Adrenal gland (tissue), 7 donors: ENCODE measurements at regions not wholly inside any gene's neighbourhood (a gene's known extent, or its start where the extent isn't known, plus 50 kb on each side); places are given as distances from the start of the nearest gene placed in this dataset.

Source experiments
- DNase-seq, 7 donors: peaks; one replicate each; pipeline ENCODE4 v3.0.0-alpha.2; 2019 to 2020
- H3K27ac ChIP-seq, 5 donors: fragments of 200-600 bp; sonication (generic) in 4 of 5; 1 replicate in 3 of 5; 2 replicates in 2 of 5; pipeline versions ENCODE4 v1.5.1 to v1.8.0; 2016 to 2020; ENCODE audit warnings: mild to moderate bottlenecking in 1 of 5
- H3K27me3 ChIP-seq: fragments of 200-600 bp; 2 replicates; pipeline ENCODE4 v1.8.0; 2021
- H3K36me3 ChIP-seq, 2 donors: fragments of 200-600 bp; replicated peaks in 1 of 2; 1 replicate in 1 of 2; 2 replicates in 1 of 2; pipeline versions ENCODE4 v1.5.1 to v1.8.0; 2018 to 2022
- H3K4me1 ChIP-seq, 2 donors: fragments of 200-600 bp; replicated peaks in 1 of 2; 1 replicate in 1 of 2; 2 replicates in 1 of 2; pipeline versions ENCODE4 v1.5.1 to v1.8.0; 2018 to 2021
- H3K4me3 ChIP-seq, 4 donors: fragments of 200-600 bp; sonication (generic) in 3 of 4; one replicate each; pipeline ENCODE4 v1.5.1; 2016 to 2018
- H3K9me3 ChIP-seq, 3 donors: fragments of 200-600 bp; sonication (generic) in 1 of 3; replicated peaks in 1 of 3; 1 replicate in 2 of 3; 2 replicates in 1 of 3; pipeline versions ENCODE4 v1.5.1 to v1.8.0; 2016 to 2021
- CTCF ChIP-seq, 6 experiments: fragments of 450-650 bp in 4 of 6; fragments of 200-600 bp in 2 of 6; sonication (generic) in 1 of 6; IDR thresholded peaks; 1 replicate in 5 of 6; 2 replicates in 1 of 6; pipeline versions ENCODE4 v1.5.1 to v1.8.0; 2016 to 2021; ENCODE audit warnings: antibody characterized with exemption in 6 of 6, mild to moderate bottlenecking in 2 of 6, moderate library complexity in 1 of 6
- POLR2A ChIP-seq, 2 donors: fragments of 450-650 bp; IDR thresholded peaks; one replicate each; pipeline ENCODE4 v1.6.1; 2017; ENCODE audit warnings: antibody characterized with exemption in 2 of 2, mild to moderate bottlenecking in 2 of 2, moderate library complexity in 1 of 2
- intact Hi-C, 2 donors: fragments of 100-400 bp; cut with DNase I; formaldehyde crosslinking; loops; one replicate each; pipeline versions ENCODE4 v1.14.1 to v1.15.0; 2022 to 2023
- donor health status: DM: yes; HTN: yes; CAD: no.
- donor health status: DM: no; HTN: no; CAD: no.
- donor health status: DM: no; HTN: no; CAD: no.

- H3K36me3 ChIP-seq, result no peaks in the 10 kb centered on the region
- no peaks in the 10 kb centered on the region for H3K4me1 ChIP-seq
- intact Hi-C loops, result no loop called here
- no peak for DNase-seq
- TF ChIP-seq POLR2A (IDR thresholded peaks at IDR 0.05) (no peak), CTCF (IDR thresholded peaks at IDR 0.05) (no peak)
- no peak overlapping the region for H3K27ac ChIP-seq
- no peaks in the 10 kb centered on the region for H3K27me3 ChIP-seq
- H3K4me3 ChIP-seq, result no peak overlapping the region
- no peaks in the 10 kb centered on the region for H3K9me3 ChIP-seq
Measured at GRCh38 chr5:148776261-148776660, 50.1 kb upstream of the ADRB2 start.
